ENCODE measurements at regions not wholly inside any gene's neighbourhood (a gene's known extent, or its start where the extent isn't known, plus 50 kb on each side); places are given as distances from the start of the nearest gene placed in this dataset.

DNA sequence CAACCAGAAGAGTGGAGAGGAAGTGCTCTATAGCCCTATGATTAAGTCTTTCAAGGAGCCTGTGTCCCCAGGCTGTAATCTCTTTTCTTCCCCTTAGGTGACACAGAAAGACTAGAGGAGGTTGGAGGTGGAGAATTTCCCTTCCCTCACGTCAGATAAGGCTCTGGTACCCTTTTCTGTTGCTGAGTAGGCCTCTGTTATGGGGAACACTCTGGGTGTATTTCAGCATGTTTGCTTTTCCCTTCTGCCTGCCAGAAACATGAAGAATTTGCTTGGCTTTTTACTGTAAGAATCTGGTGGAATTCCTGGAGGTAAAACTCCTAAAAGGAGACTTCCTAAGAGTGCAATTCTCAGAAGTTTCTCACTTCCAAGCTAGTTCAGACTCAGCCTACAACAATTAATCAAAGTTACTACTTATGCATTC, 58.3 kb downstream of the SIX1 start:
- Histone ChIP-seq H3K9me3 (no peaks in the 10 kb centered on the region), H3K36me3 (ENCODE audit: control insufficient read depth in 2 of 2, extremely low read depth in 1 of 2, insufficient read depth in 1 of 2, low read length in 1 of 2) (no peaks in the 10 kb centered on the region), H3K27ac (ENCODE audit: low read length) (no peak overlapping the region), H3K4me3 (ENCODE audit: control insufficient read depth in 1 of 2, extremely low read depth in 1 of 2, low read length in 1 of 2) (no peak overlapping the region), H3K27me3 (replicated peaks in 1 of 2; ENCODE audit: control insufficient read depth in 2 of 2, extremely low read depth in 1 of 2, insufficient read depth in 2 of 2, low read length in 1 of 2) (no peaks in the 10 kb centered on the region), H3K4me1 (ENCODE audit: control insufficient read depth in 1 of 2, extremely low read depth in 1 of 2, insufficient read depth in 2 of 2, low read length in 2 of 2) (no peaks in the 10 kb centered on the region)
- no peaks in the 10 kb centered on the region for H3K36me3 Mint-ChIP-seq
- ChIA-PET POLR2A (interaction anchor here in 1 of 2 donors (1.0 kb wide), 1 partner anchor 15 kb away, joined by 4 read pairs; no protein-coding TSS in a partner anchor), CTCF (interaction anchor here (0.6 to 0.7 kb wide), 3 partner anchors 18 to 78 kb away, joined by 4 to 5 read pairs (median 5); no protein-coding TSS in a partner anchor)
- ATAC-seq (replicated peaks in 1 of 4) (no peak), DNase-seq (no peak)
- no peak overlapping the region for H3K4me3 Mint-ChIP-seq
- H3K27me3 Mint-ChIP-seq, result peaks cover 13 to 24% of the 10 kb centered on the region in 2 donors
- no CpG with 5 or more reads among the region's 1 CpG for WGBS (ENCODE audit: insufficient coverage)
- no peak overlapping the region for H3K27ac Mint-ChIP-seq
- H3K9me3 Mint-ChIP-seq, result no peaks in the 10 kb centered on the region
- H3K4me1 Mint-ChIP-seq, result no peaks in the 10 kb centered on the region
